IMR-90 (cell line): ENCODE measurements at regions not wholly inside any gene's neighbourhood (a gene's known extent, or its start where the extent isn't known, plus 50 kb on each side); places are given as distances from the start of the nearest gene placed in this dataset.

ENCODE experiments used
- ATAC-seq: fragments of 200-7000 bp; cut with Tn5 transposase; 2 replicates; pipeline ENCODE4 v1.9.1; 2020; ENCODE audit warnings: low read depth, mild to moderate bottlenecking, moderate library complexity
- BruUV-seq: library from RNA; stranded (reverse); fragments of 400-500 nt; replicated peaks from 2 replicates; lab custom pipeline; 2021; lab: Mats Ljungman, UMichigan
- CTCF ChIA-PET: fragments of 300-600 bp; formaldehyde crosslinking; extraction: SDS; loops from one replicate; lab custom pipeline; 2021; ENCODE audit warnings: antibody characterized with exemption; lab: Yijun Ruan, JAX
- POLR2A ChIA-PET: fragments of 300-600 bp; sonication (Branson Sonifier 250); formaldehyde crosslinking; loops from one replicate; lab custom pipeline; 2022; ENCODE audit warnings: antibody characterized with exemption; ENCODE audit not compliant: unreplicated experiment; lab: Charles Lee
- DNase-seq: peaks from one replicate; pipeline ENCODE4 v3.0.0; 2013
- H2AFZ ChIP-seq: replicated peaks from 2 replicates; pipeline ENCODE3; 2013; ENCODE audit warnings: low read length, mild to moderate bottlenecking; ENCODE audit not compliant: poor library complexity
- H2AK5ac ChIP-seq: 2 replicates; pipeline ENCODE4 v1.6.1; 2013; ENCODE audit warnings: low read depth, low read length, inconsistent platforms
- H2AK9ac ChIP-seq: replicated peaks from 2 replicates; pipeline ENCODE3; 2013; ENCODE audit warnings: mild to moderate bottlenecking, low read depth, low read length, moderate library complexity; ENCODE audit not compliant: poor library complexity
- H2BK120ac ChIP-seq: 2 replicates; pipeline ENCODE4 v1.6.1; 2013; ENCODE audit warnings: low read depth, low read length, inconsistent platforms
- H2BK15ac ChIP-seq: 3 replicates; pipeline ENCODE4 v1.6.1; 2013; ENCODE audit warnings: low read depth, low read length, inconsistent platforms
- H2BK20ac ChIP-seq: 2 replicates; pipeline ENCODE4 v1.6.1; 2013; ENCODE audit warnings: low read depth, mild to moderate bottlenecking, inconsistent platforms, low read length, moderate library complexity
- H2BK5ac ChIP-seq: 2 replicates; pipeline ENCODE4 v1.6.1; 2013; ENCODE audit warnings: mild to moderate bottlenecking, low read depth, low read length, inconsistent platforms; ENCODE audit not compliant: poor library complexity, severe bottlenecking
- H3K14ac ChIP-seq: replicated peaks from 2 replicates; pipeline ENCODE4 v1.6.1; 2013; ENCODE audit warnings: low read depth, low read length, inconsistent platforms
- H3K18ac ChIP-seq: 2 replicates; pipeline ENCODE4 v1.6.1; 2013; ENCODE audit warnings: low read depth, low read length, control low read depth
- H3K23ac ChIP-seq: 2 replicates; pipeline ENCODE4 v1.6.1; 2013; ENCODE audit warnings: low read depth, low read length, inconsistent platforms
- H3K27ac ChIP-seq: 2 replicates; pipeline ENCODE4 v1.5.1; 2013; ENCODE audit warnings: mild to moderate bottlenecking, control low read depth, low read length; ENCODE audit not compliant: insufficient read depth
- H3K27me3 ChIP-seq: 2 replicates; pipeline ENCODE4 v1.6.1; 2013; ENCODE audit warnings: low read length; ENCODE audit not compliant: control insufficient read depth, insufficient read depth
- H3K36me3 ChIP-seq: 2 replicates; pipeline ENCODE4 v1.6.1; 2013; ENCODE audit warnings: low read length, mixed read lengths; ENCODE audit not compliant: control insufficient read depth, insufficient read depth
- H3K4ac ChIP-seq: 2 replicates; pipeline ENCODE4 v1.6.1; 2013; ENCODE audit warnings: low read depth, low read length, inconsistent platforms
- H3K4me1 ChIP-seq: 2 replicates; pipeline ENCODE4 v1.6.1; 2013; ENCODE audit warnings: low read length, mixed read lengths; ENCODE audit not compliant: control insufficient read depth, insufficient read depth
- H3K4me2 ChIP-seq: 2 replicates; pipeline ENCODE4 v1.6.1; 2013; ENCODE audit warnings: low read depth, mild to moderate bottlenecking, control low read depth, low read length, moderate library complexity
- H3K4me3 ChIP-seq: 2 replicates; pipeline ENCODE4 v1.5.1; 2013; ENCODE audit warnings: low read depth, mild to moderate bottlenecking, control low read depth, low read length, moderate library complexity; ENCODE audit not compliant: insufficient read depth
- H3K56ac ChIP-seq: 2 replicates; pipeline ENCODE4 v1.6.1; 2013; ENCODE audit warnings: low read length, inconsistent platforms; ENCODE audit not compliant: insufficient read depth; ENCODE audit errors: extremely low read depth
- H3K79me1 ChIP-seq, 2 experiments: 2 replicates each; pipeline ENCODE4 v1.6.1; 2013; ENCODE audit warnings: low read length in 2 of 2, inconsistent platforms in 1 of 2, low read depth in 1 of 2
- H3K9ac ChIP-seq: 2 replicates; pipeline ENCODE4 v1.6.1; 2013; ENCODE audit warnings: low read depth, low read length, control low read depth
- H3K9me1 ChIP-seq: 2 replicates; pipeline ENCODE4 v1.6.1; 2013; ENCODE audit warnings: low read length, inconsistent platforms; ENCODE audit not compliant: insufficient read depth
- H3K9me3 ChIP-seq: 2 replicates; pipeline ENCODE4 v1.6.1; 2013; ENCODE audit warnings: low read length; ENCODE audit not compliant: control insufficient read depth, insufficient read depth
- H4K20me1 ChIP-seq: 2 replicates; pipeline ENCODE4 v1.6.1; 2013; ENCODE audit warnings: low read length, inconsistent platforms; ENCODE audit not compliant: insufficient read depth
- H4K5ac ChIP-seq: 2 replicates; pipeline ENCODE4 v1.6.1; 2013; ENCODE audit warnings: mild to moderate bottlenecking, low read depth, low read length, control low read depth
- H4K8ac ChIP-seq, 2 experiments: 2 replicates each; pipeline ENCODE4 v1.6.1; 2013; ENCODE audit warnings: low read depth in 2 of 2, low read length in 2 of 2, control low read depth in 1 of 2, inconsistent platforms in 1 of 2
- H4K91ac ChIP-seq: 2 replicates; pipeline ENCODE4 v1.6.1; 2013; ENCODE audit warnings: low read depth, low read length, inconsistent platforms; ENCODE audit not compliant: insufficient read depth
- BHLHE40 ChIP-seq: fragments of 150-350 bp; IDR thresholded peaks from 2 replicates; pipeline ENCODE4 v1.6.1; 2016; ENCODE audit warnings: mild to moderate bottlenecking, low read depth, low read length
- CEBPB ChIP-seq: IDR thresholded peaks from 2 replicates; pipeline ENCODE4 v1.6.1; 2012; ENCODE audit warnings: low read depth, low read length, improper control_type of control experiment
- CHD1 ChIP-seq: IDR thresholded peaks from 2 replicates; pipeline ENCODE4 v1.6.1; 2012; ENCODE audit warnings: low read depth, low read length, improper control_type of control experiment
- CTCF ChIP-seq: conservative IDR thresholded peaks from 2 replicates; pipeline ENCODE4 v1.5.1; 2012; ENCODE audit warnings: mild to moderate bottlenecking, low read depth, low read length, improper control_type of control experiment
- ELK1 ChIP-seq: fragments of 150-350 bp; IDR thresholded peaks from 2 replicates; pipeline ENCODE4 v1.6.1; 2016; ENCODE audit warnings: low read depth, mild to moderate bottlenecking, low read length, moderate library complexity, borderline replicate concordance
- FOS ChIP-seq: fragments of 150-350 bp; IDR thresholded peaks from 2 replicates; pipeline ENCODE4 v1.6.1; 2016; ENCODE audit warnings: low read depth, low read length
- MAFK ChIP-seq: IDR thresholded peaks from 2 replicates; pipeline ENCODE4 v1.6.1; 2012; ENCODE audit warnings: low read depth, low read length, improper control_type of control experiment
- MAZ ChIP-seq: IDR thresholded peaks from 2 replicates; pipeline ENCODE4 v1.6.1; 2012; ENCODE audit warnings: low read depth, mild to moderate bottlenecking, low read length, improper control_type of control experiment, moderate library complexity, borderline replicate concordance
- MXI1 ChIP-seq: IDR thresholded peaks from 2 replicates; pipeline ENCODE4 v1.6.1; 2012; ENCODE audit warnings: low read depth, mild to moderate bottlenecking, low read length, moderate library complexity, borderline replicate concordance
- NFE2L2 ChIP-seq: fragments of 150-350 bp; IDR thresholded peaks from 2 replicates; pipeline ENCODE4 v1.6.1; 2016; ENCODE audit warnings: low read depth, mild to moderate bottlenecking, low read length
- POLR2A ChIP-seq: IDR thresholded peaks from 2 replicates; pipeline ENCODE4 v1.6.1; 2012; ENCODE audit warnings: mild to moderate bottlenecking, low read depth, low read length
- RAD21 ChIP-seq: IDR thresholded peaks from 2 replicates; pipeline ENCODE4 v1.6.1; 2012; ENCODE audit warnings: low read length, improper control_type of control experiment
- RCOR1 ChIP-seq: IDR thresholded peaks from 2 replicates; pipeline ENCODE4 v1.6.1; 2012; ENCODE audit warnings: mild to moderate bottlenecking, low read length, improper control_type of control experiment; ENCODE audit not compliant: insufficient replicate concordance
- RFX5 ChIP-seq: IDR thresholded peaks from 2 replicates; pipeline ENCODE4 v1.8.0; 2012; ENCODE audit warnings: low read depth, mild to moderate bottlenecking, low read length, moderate library complexity
- SMC3 ChIP-seq: fragments of 150-350 bp; IDR thresholded peaks from 2 replicates; pipeline ENCODE4 v1.6.1; 2016; ENCODE audit warnings: low read depth, mild to moderate bottlenecking, antibody characterized with exemption, low read length, moderate library complexity
- USF2 ChIP-seq: fragments of 150-350 bp; IDR thresholded peaks from 2 replicates; pipeline ENCODE4 v1.6.1; 2017; ENCODE audit warnings: mild to moderate bottlenecking, antibody characterized with exemption, low read length, low read depth
- WGBS, 2 experiments: methylation state at CpG; one replicate each; pipeline versions ENCODE4 v1.1.5 to v1.1.7; 2013; ENCODE audit warnings: missing lambda C conversion rate in 2 of 2; ENCODE audit not compliant: insufficient read length in 1 of 2; ENCODE audit errors: extremely low coverage in 2 of 2; 5-methylcytosine and 5-hydroxymethylcytosine counted together
- dilution Hi-C: fragments of 300-500 bp; cut with HindIII; formaldehyde crosslinking; loops from one replicate; pipeline ENCODE4 v1.14.3; 2018; ENCODE audit warnings: low sequenced_read_pairs; ENCODE audit not compliant: unreplicated experiment
- in situ Hi-C: fragments of 300-500 bp; cut with MboI; formaldehyde crosslinking; loops from 3 replicates; pipeline ENCODE4 v1.14.3; 2019; ENCODE audit warnings: low sequenced_read_pairs, inconsistent platforms, mixed read lengths
- intact Hi-C: fragments of 100-400 bp; cut with micrococcal nuclease; formaldehyde crosslinking; loops from 2 replicates; pipeline ENCODE4 v1.10.0; 2022

GRCh38 chr9:99451112-99451606, 229.1 kb downstream of the SEC61B start:
- H3K4me3 ChIP-seq, result no peak overlapping the region
- H2AFZ ChIP-seq, result no peak overlapping the region
- intact Hi-C loops, result no loop called here
- no peaks in the 10 kb centered on the region; the same call in 1 of the 2 replicates for H3K27me3 ChIP-seq
- H3K18ac ChIP-seq, result no peak overlapping the region
- no peak overlapping the region for H3K4ac ChIP-seq
- H3K23ac ChIP-seq, result no peak overlapping the region
- POLR2A ChIA-PET, result no interaction called here
- 0 out of 2 replicates have a peak, but pooled peaks cover 2% of the 10 kb centered on the region for H3K9me1 ChIP-seq
- in situ Hi-C loops, result no loop called here
- H2BK15ac ChIP-seq, result no peak overlapping the region
- H3K27ac ChIP-seq, result no peak overlapping the region
- H3K79me1 ChIP-seq, result no peaks in the 10 kb centered on the region
- H4K5ac ChIP-seq, result no peak overlapping the region
- BruUV-seq, result no TSS peak
- no peaks in the 10 kb centered on the region for H3K36me3 ChIP-seq
- no peak overlapping the region for H2BK120ac ChIP-seq
- peak; percentile 49 for ATAC-seq
- no peak overlapping the region for H2AK9ac ChIP-seq
- WGBS, 2 experiments, result 60% methylated on average over 1 of the region's 4 CpGs; no CpG with 5 or more reads in 1 of the 2 experiments
- H2AK5ac ChIP-seq, result no peak overlapping the region
- no peak overlapping the region for H3K9ac ChIP-seq
- CTCF ChIA-PET, result interaction anchor here (0.5 kb wide), 1 partner anchor 1012 kb away, joined by 4 read pairs; no protein-coding TSS in a partner anchor
- TF ChIP-seq BHLHE40 (no peak), MAFK (no peak), CHD1 (no peak), NFE2L2 (no peak), POLR2A (no peak), CTCF (no peak), RAD21 (no peak), MXI1 (no peak), SMC3 (no peak), ELK1 (no peak), MAZ (no peak), RFX5 (no peak), CEBPB (no peak), USF2 (no peak), RCOR1 (no peak), FOS (no peak)
- H3K4me2 ChIP-seq, result no peak overlapping the region
- no peak overlapping the region for H2BK20ac ChIP-seq
- peak overlapping the region; percentile 12; the same call in 1 of the 2 replicates for H4K91ac ChIP-seq
- no peaks in the 10 kb centered on the region for H4K20me1 ChIP-seq
- no peak overlapping the region for H3K56ac ChIP-seq
- H4K8ac ChIP-seq, result no peak overlapping the region
- peaks cover 4% of the 10 kb centered on the region for H3K4me1 ChIP-seq
- dilution Hi-C loops, result no loop called here
- H3K9me3 ChIP-seq, result no peaks in the 10 kb centered on the region
- no peak overlapping the region for H2BK5ac ChIP-seq
- no peak overlapping the region for H3K14ac ChIP-seq
- no peak for DNase-seq
